HUES64 (cell line): ENCODE measurements at regions not wholly inside any gene's neighbourhood (a gene's known extent, or its start where the extent isn't known, plus 50 kb on each side); places are given as distances from the start of the nearest gene placed in this dataset.

Source experiments
- H3K27ac ChIP-seq: 2 replicates; pipeline ENCODE4 v1.7.0; 2013; ENCODE audit warnings: low read depth, low read length, inconsistent platforms
- H3K27me3 ChIP-seq: 2 replicates; pipeline ENCODE4 v1.6.1; 2013; ENCODE audit warnings: mild to moderate bottlenecking, low read length; ENCODE audit not compliant: insufficient read depth
- H3K36me3 ChIP-seq: 2 replicates; pipeline ENCODE4 v1.6.1; 2013; ENCODE audit warnings: mild to moderate bottlenecking, low read length; ENCODE audit not compliant: insufficient read depth
- H3K4me1 ChIP-seq: 2 replicates; pipeline ENCODE4 v1.6.1; 2013; ENCODE audit warnings: mild to moderate bottlenecking, low read length, moderate library complexity; ENCODE audit not compliant: insufficient read depth
- H3K4me3 ChIP-seq: 2 replicates; pipeline ENCODE4 v1.5.1; 2013; ENCODE audit warnings: mild to moderate bottlenecking, low read length, moderate library complexity
- H3K9ac ChIP-seq: 2 replicates; pipeline ENCODE4 v1.6.1; 2013; ENCODE audit warnings: mild to moderate bottlenecking, low read depth, low read length
- H3K9me3 ChIP-seq: 2 replicates; pipeline ENCODE4 v1.6.1; 2013; ENCODE audit warnings: low read depth, low read length; ENCODE audit not compliant: insufficient read depth
- WGBS: fragments of 150-250, 120-280 bp; methylation state at CpG from one replicate; pipeline ENCODE4 v1.1.7; 2013; ENCODE audit warnings: missing lambda C conversion rate; 5-methylcytosine and 5-hydroxymethylcytosine counted together

GRCh38 chr6:12383448-12383847, 93.3 kb downstream of the EDN1 start:
- Histone ChIP-seq H3K27ac (no peak overlapping the region), H3K9ac (no peak overlapping the region), H3K36me3 (no peaks in the 10 kb centered on the region), H3K4me1 (no peaks in the 10 kb centered on the region), H3K9me3 (0 out of 2 replicates have a peak, but pooled peaks cover 2% of the 10 kb centered on the region), H3K27me3 (no peaks in the 10 kb centered on the region), H3K4me3 (no peak overlapping the region)
- WGBS, result 84% methylated on average over 3 of the region's 3 CpGs

DNA sequence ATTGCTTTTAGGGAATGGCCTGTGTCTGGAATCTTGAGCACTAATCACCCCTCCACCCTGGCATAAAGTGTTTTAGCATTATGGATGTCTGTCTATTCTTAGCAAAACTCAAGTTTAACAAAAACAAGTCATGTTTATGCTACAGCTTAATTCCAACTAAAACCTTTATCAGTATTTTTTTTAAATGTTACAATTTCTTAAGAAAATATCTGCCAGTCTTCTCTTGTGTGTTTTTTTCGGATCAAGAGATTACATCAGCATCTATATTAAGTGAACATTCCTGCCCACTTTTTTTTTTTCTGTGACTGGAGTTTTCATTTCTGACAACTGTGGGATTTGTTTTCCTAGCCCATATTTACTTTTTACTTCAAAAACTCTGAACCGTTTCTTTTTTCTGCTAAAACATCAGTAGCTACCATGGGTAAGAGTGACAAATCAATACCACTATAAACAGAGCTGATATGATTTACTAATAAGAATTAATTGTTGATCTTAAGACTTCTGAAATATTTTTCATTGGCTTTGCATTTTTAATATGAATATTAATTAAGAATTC, 94.3 kb downstream of the EDN1 start:
- Histone ChIP-seq H3K9ac (no peak overlapping the region), H3K36me3 (no peaks in the 10 kb centered on the region), H3K27me3 (no peaks in the 10 kb centered on the region), H3K4me1 (no peaks in the 10 kb centered on the region), H3K27ac (no peak overlapping the region), H3K9me3 (no peaks in the 10 kb centered on the region), H3K4me3 (no peak overlapping the region)
- WGBS, result 100% methylated on average over 1 of the region's 2 CpGs

- Histone ChIP-seq H3K27me3 (no peaks in the 10 kb centered on the region), H3K9ac (no peak overlapping the region), H3K36me3 (no peaks in the 10 kb centered on the region), H3K4me3 (no peak overlapping the region), H3K4me1 (no peaks in the 10 kb centered on the region), H3K27ac (no peak overlapping the region), H3K9me3 (no peaks in the 10 kb centered on the region)
- 83% methylated on average over 2 of the region's 3 CpGs for WGBS
These were observed 95.2 kb downstream of the EDN1 start for GRCh38 chr6:12385316-12385715.

- H3K9ac ChIP-seq, result no peak overlapping the region
- no peaks in the 10 kb centered on the region for H3K27me3 ChIP-seq
- no peak overlapping the region for H3K27ac ChIP-seq
- 92% methylated on average over 5 of the region's 5 CpGs for WGBS
- no peaks in the 10 kb centered on the region for H3K4me1 ChIP-seq
- no peak overlapping the region for H3K4me3 ChIP-seq
- no peaks in the 10 kb centered on the region for H3K36me3 ChIP-seq
- H3K9me3 ChIP-seq, result no peaks in the 10 kb centered on the region
These were observed 96.7 kb downstream of the EDN1 start for GRCh38 chr6:12386816-12387215.

GRCh38 chr6:12391472-12391871, 101.3 kb downstream of the EDN1 start:
- Histone ChIP-seq H3K4me1 (peaks cover 6% of the 10 kb centered on the region; the same call in 1 of the 2 replicates), H3K36me3 (no peaks in the 10 kb centered on the region), H3K27ac (no peak overlapping the region), H3K9ac (no peak overlapping the region), H3K9me3 (no peaks in the 10 kb centered on the region), H3K27me3 (no peaks in the 10 kb centered on the region), H3K4me3 (no peak overlapping the region)
- WGBS, result 64% methylated on average over 3 of the region's 3 CpGs

- no peak overlapping the region for H3K4me3 ChIP-seq
- H3K9me3 ChIP-seq, result no peaks in the 10 kb centered on the region
- WGBS, result 91% methylated on average over 6 of the region's 6 CpGs
- H3K9ac ChIP-seq, result no peak overlapping the region
- H3K27ac ChIP-seq, result no peak overlapping the region
- peaks cover 6% of the 10 kb centered on the region; the same call in 1 of the 2 replicates for H3K4me1 ChIP-seq
- H3K27me3 ChIP-seq, result no peaks in the 10 kb centered on the region
- no peaks in the 10 kb centered on the region for H3K36me3 ChIP-seq
These were observed 102.3 kb downstream of the EDN1 start for GRCh38 chr6:12392490-12392889.

GRCh38 chr6:12393100-12393499, 102.9 kb downstream of the EDN1 start:
- no peak overlapping the region for H3K27ac ChIP-seq
- H3K27me3 ChIP-seq, result no peaks in the 10 kb centered on the region
- no peaks in the 10 kb centered on the region for H3K36me3 ChIP-seq
- H3K9me3 ChIP-seq, result no peaks in the 10 kb centered on the region
- H3K4me3 ChIP-seq, result no peak overlapping the region
- peaks cover 6% of the 10 kb centered on the region; the same call in 1 of the 2 replicates for H3K4me1 ChIP-seq
- H3K9ac ChIP-seq, result no peak overlapping the region
- 94% methylated on average over 1 of the region's 1 CpG for WGBS

- H3K9me3 ChIP-seq, result no peaks in the 10 kb centered on the region
- WGBS, result 89% methylated on average over 3 of the region's 3 CpGs
- H3K4me3 ChIP-seq, result no peak overlapping the region
- H3K27me3 ChIP-seq, result no peaks in the 10 kb centered on the region
- no peak overlapping the region for H3K9ac ChIP-seq
- peaks cover 6% of the 10 kb centered on the region; the same call in 1 of the 2 replicates for H3K4me1 ChIP-seq
- H3K36me3 ChIP-seq, result no peaks in the 10 kb centered on the region
- no peak overlapping the region for H3K27ac ChIP-seq
These were observed 104.0 kb downstream of the EDN1 start for GRCh38 chr6:12394170-12394569.

DNA sequence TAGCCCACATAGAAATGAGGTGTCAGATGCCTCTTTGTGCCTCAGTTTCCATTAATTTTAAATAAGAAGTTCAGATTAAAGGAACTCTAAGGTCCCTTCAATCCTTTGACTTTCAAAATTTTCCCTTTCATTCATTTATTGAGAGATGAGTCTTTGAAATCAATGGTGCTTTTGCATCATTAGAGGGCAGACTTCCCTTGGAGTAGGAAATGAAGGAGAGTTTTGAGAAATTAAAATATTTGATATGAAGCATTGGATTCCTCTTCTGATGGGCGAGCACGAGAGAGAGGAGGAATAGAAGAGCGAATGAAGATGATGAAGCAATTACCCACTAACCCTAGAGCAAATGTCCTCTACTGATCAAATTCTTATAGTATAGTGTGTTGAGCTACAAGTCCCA, 105.7 kb downstream of the EDN1 start:
- H3K4me3 ChIP-seq, result no peak overlapping the region
- no peaks in the 10 kb centered on the region for H3K27me3 ChIP-seq
- no peaks in the 10 kb centered on the region for H3K36me3 ChIP-seq
- H3K4me1 ChIP-seq, result peaks cover 6% of the 10 kb centered on the region; the same call in 1 of the 2 replicates
- H3K27ac ChIP-seq, result no peak overlapping the region
- no peak overlapping the region for H3K9ac ChIP-seq
- 80% methylated on average over 1 of the region's 3 CpGs for WGBS
- H3K9me3 ChIP-seq, result no peaks in the 10 kb centered on the region

DNA sequence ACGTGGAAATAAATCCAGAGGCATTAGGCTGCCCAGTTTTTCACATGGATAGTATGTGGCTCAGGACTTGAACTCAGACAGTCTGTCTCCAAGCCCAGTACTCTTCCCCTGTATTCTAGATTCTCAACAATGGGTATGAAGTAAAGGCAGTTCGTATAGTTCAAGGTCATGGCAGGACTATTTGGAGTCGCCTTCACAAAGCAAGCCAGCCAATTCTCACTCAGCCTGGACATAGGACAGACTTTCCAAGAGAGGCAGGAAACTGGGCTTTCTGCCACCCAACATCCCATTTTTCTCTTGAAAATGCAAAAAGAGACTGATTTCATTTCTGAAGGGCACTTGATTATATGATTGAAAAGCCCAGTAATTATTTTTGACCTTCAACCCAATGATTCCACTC, 111.0 kb downstream of the EDN1 start:
- 95% methylated on average over 3 of the region's 3 CpGs for WGBS
- Histone ChIP-seq H3K4me1 (no peaks in the 10 kb centered on the region), H3K27ac (no peak overlapping the region), H3K4me3 (no peak overlapping the region), H3K9ac (no peak overlapping the region), H3K27me3 (no peaks in the 10 kb centered on the region), H3K36me3 (no peaks in the 10 kb centered on the region), H3K9me3 (no peaks in the 10 kb centered on the region)

DNA sequence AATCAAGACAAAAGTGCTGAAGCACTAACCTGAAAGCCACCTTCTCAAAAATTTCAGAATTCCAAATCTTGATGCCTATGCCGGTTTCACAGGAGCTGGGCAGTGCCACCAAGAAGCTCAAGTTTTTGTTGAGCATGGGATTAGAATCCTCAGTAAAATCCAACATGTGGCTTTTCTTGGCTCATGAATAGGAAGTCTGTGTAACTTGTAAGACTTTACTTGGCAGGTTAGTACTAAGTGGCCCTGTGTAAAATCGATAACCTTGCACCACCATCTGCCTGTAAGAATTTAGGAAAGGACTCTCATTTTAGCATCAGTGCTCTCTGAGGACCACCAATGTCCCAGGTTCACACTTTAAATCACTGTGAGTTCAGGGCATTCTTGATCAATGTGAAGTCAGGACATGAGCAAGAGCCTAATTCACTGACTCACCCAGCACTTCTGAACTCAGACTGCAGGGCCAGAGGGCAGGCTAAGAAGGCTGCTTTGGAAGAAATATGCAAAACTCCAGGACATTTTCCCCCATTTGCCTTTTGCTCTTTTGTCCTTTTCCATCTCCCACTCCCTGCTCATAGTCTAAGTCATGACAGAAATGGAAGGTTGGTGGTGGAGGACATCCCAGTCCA, 113.2 kb downstream of the EDN1 start:
- no peaks in the 10 kb centered on the region for H3K4me1 ChIP-seq
- H3K9ac ChIP-seq, result no peak overlapping the region
- H3K9me3 ChIP-seq, result no peaks in the 10 kb centered on the region
- H3K4me3 ChIP-seq, result no peak overlapping the region
- no peaks in the 10 kb centered on the region for H3K27me3 ChIP-seq
- H3K27ac ChIP-seq, result no peak overlapping the region
- 98% methylated on average over 2 of the region's 2 CpGs for WGBS
- no peaks in the 10 kb centered on the region for H3K36me3 ChIP-seq
